ENCODE measurements at regions not wholly inside any gene's neighbourhood (a gene's known extent, or its start where the extent isn't known, plus 50 kb on each side); places are given as distances from the start of the nearest gene placed in this dataset.
"Not testable (repeated sequence)": the region's sequence is repeated elsewhere in the genome, so short reads cannot be mapped to it uniquely, and the experiment has no call there.

DNA sequence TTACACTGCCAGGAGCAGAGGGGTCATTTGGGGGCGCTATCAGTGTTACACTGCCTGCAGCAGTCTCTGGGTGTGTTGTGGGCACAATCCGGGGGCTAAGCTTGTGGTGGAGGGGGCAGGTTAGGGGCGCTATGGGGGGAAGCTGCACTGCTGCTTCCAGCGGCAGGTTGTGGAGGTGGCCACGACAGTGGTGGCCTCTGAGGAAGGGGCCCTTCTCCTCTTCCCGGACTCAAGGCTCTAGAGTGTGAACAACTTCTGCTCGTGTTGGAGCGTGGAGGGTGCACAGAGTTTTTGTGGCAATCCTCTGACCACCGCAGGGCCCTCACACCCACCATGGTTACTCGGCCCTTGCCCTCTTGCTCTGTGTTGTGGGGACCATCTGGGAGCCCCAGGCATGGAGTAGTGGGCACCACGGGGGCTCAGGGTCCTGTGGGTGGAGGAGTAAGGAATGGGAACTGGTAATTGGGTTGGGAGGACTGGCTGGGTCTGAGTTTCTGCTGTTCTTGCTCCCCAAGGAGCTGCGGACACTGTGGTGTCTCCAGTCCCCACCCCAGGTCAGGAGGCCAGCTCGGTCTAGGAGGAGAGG, 4460.6 kb upstream of the OR11H1 start:
- not testable (repeated sequence) for TF ChIP-seq CTCF (IDR thresholded peaks at IDR 0.05); EZH2 (IDR thresholded peaks at IDR 0.05; ENCODE audit: borderline replicate concordance, insufficient read depth, low read depth, low read length, poor library complexity, severe bottlenecking)
